H9 (cell line): ENCODE measurements at regions not wholly inside any gene's neighbourhood (a gene's known extent, or its start where the extent isn't known, plus 50 kb on each side); places are given as distances from the start of the nearest gene placed in this dataset.

Experiments used
- DNase-seq: peaks from one replicate; pipeline ENCODE4 v3.0.0-alpha.2; 2017
- H2AFZ ChIP-seq: one replicate; pipeline ENCODE4 v1.6.1; 2013; ENCODE audit warnings: mild to moderate bottlenecking, low read length, control low read depth, moderate library complexity
- H2AK5ac ChIP-seq: 2 replicates; pipeline ENCODE4 v1.6.1; 2013; ENCODE audit warnings: low read length, control low read depth, mixed read lengths; ENCODE audit not compliant: insufficient read length
- H2BK120ac ChIP-seq: one replicate; pipeline ENCODE4 v1.6.1; 2013; ENCODE audit warnings: low read depth, mild to moderate bottlenecking, low read length, control low read depth, inconsistent platforms; ENCODE audit not compliant: poor library complexity, severe bottlenecking
- H2BK12ac ChIP-seq: 2 replicates; pipeline ENCODE4 v1.6.1; 2013; ENCODE audit warnings: low read length, control low read depth, mixed read lengths, low read depth; ENCODE audit not compliant: insufficient read length
- H2BK15ac ChIP-seq: 2 replicates; pipeline ENCODE4 v1.6.1; 2013; ENCODE audit warnings: low read depth, low read length, control low read depth
- H2BK20ac ChIP-seq: one replicate; pipeline ENCODE4 v1.6.1; 2013; ENCODE audit warnings: low read depth, mild to moderate bottlenecking, low read length, control low read depth, inconsistent platforms; ENCODE audit not compliant: poor library complexity, severe bottlenecking
- H2BK5ac ChIP-seq: 2 replicates; pipeline ENCODE4 v1.6.1; 2013; ENCODE audit warnings: low read length, control low read depth, mixed read lengths; ENCODE audit not compliant: insufficient read length
- H3K14ac ChIP-seq: 2 replicates; pipeline ENCODE4 v1.6.1; 2013; ENCODE audit warnings: low read length, control low read depth; ENCODE audit not compliant: insufficient read depth
- H3K18ac ChIP-seq: 2 replicates; pipeline ENCODE4 v1.6.1; 2013; ENCODE audit warnings: low read depth, mild to moderate bottlenecking, mixed read lengths, low read length, control low read depth; ENCODE audit not compliant: insufficient read length
- H3K23ac ChIP-seq: 2 replicates; pipeline ENCODE4 v1.6.1; 2013; ENCODE audit warnings: low read length, control low read depth, mixed read lengths, low read depth; ENCODE audit not compliant: insufficient read length
- H3K23me2 ChIP-seq: 2 replicates; pipeline ENCODE4 v1.6.1; 2013; ENCODE audit warnings: low read depth, mild to moderate bottlenecking, mixed read lengths, low read length, control low read depth; ENCODE audit not compliant: insufficient read length, poor library complexity, severe bottlenecking
- H3K27ac ChIP-seq: 2 replicates; pipeline ENCODE4 v1.5.1; 2013; ENCODE audit warnings: low read length, control low read depth, mixed read lengths, low read depth; ENCODE audit not compliant: insufficient read length
- H3K27me3 ChIP-seq: 2 replicates; pipeline ENCODE4 v1.6.1; 2013; ENCODE audit warnings: low read length, control low read depth, inconsistent platforms; ENCODE audit not compliant: insufficient read depth
- H3K4ac ChIP-seq: 2 replicates; pipeline ENCODE4 v1.6.1; 2013; ENCODE audit warnings: low read depth, mild to moderate bottlenecking, control low read depth, inconsistent platforms, low read length, moderate library complexity
- H3K4me1 ChIP-seq: 2 replicates; pipeline ENCODE4 v1.6.1; 2013; ENCODE audit warnings: low read length, control low read depth, inconsistent platforms; ENCODE audit not compliant: insufficient read depth
- H3K4me2 ChIP-seq: 2 replicates; pipeline ENCODE4 v1.6.1; 2013; ENCODE audit warnings: low read length, control low read depth, mixed read lengths; ENCODE audit not compliant: insufficient read length, insufficient read depth
- H3K56ac ChIP-seq: 2 replicates; pipeline ENCODE4 v1.6.1; 2013; ENCODE audit warnings: low read depth, mild to moderate bottlenecking, mixed read lengths, low read length, control low read depth; ENCODE audit not compliant: insufficient read length
- H3K79me1 ChIP-seq: 2 replicates; pipeline ENCODE4 v1.6.1; 2013; ENCODE audit warnings: low read depth, mild to moderate bottlenecking, moderate library complexity, low read length, control low read depth, inconsistent platforms; ENCODE audit not compliant: insufficient read depth, poor library complexity, severe bottlenecking
- H3K79me2 ChIP-seq: 2 replicates; pipeline ENCODE4 v1.6.1; 2013; ENCODE audit warnings: low read length, control low read depth, inconsistent platforms; ENCODE audit not compliant: insufficient read depth
- H3K9ac ChIP-seq: 2 replicates; pipeline ENCODE4 v1.6.1; 2013; ENCODE audit warnings: low read length, control low read depth, mixed read lengths; ENCODE audit not compliant: insufficient read length; ENCODE audit errors: extremely low read depth
- H3K9me3 ChIP-seq: one replicate; pipeline ENCODE4 v1.6.1; 2013; ENCODE audit warnings: low read depth, low read length, inconsistent platforms; ENCODE audit not compliant: control insufficient read depth
- H3T11ph ChIP-seq: one replicate; pipeline ENCODE4 v1.6.1; 2013; ENCODE audit warnings: mild to moderate bottlenecking, low read length, control low read depth, inconsistent platforms
- H4K20me1 ChIP-seq: one replicate; pipeline ENCODE4 v1.6.1; 2013; ENCODE audit not compliant: control insufficient read depth, insufficient read length, insufficient read depth
- H4K5ac ChIP-seq: 2 replicates; pipeline ENCODE4 v1.6.1; 2013; ENCODE audit warnings: low read depth, mild to moderate bottlenecking, mixed read lengths, low read length, control low read depth; ENCODE audit not compliant: insufficient read length
- H4K8ac ChIP-seq: replicated peaks from 2 replicates; pipeline ENCODE4 v1.6.1; 2013; ENCODE audit warnings: low read length, control low read depth, mixed read lengths, low read depth; ENCODE audit not compliant: insufficient read length
- H4K91ac ChIP-seq: 2 replicates; pipeline ENCODE4 v1.6.1; 2013; ENCODE audit warnings: low read depth, mild to moderate bottlenecking, moderate library complexity, mixed read lengths, low read length, control low read depth; ENCODE audit not compliant: insufficient read length
- H3K27ac Mint-ChIP-seq, 3 experiments: 2 replicates in 2 of 3; 3 replicates in 1 of 3; pipeline ENCODE4 v1.8.0; 2020 to 2021; ENCODE audit warnings: mixed read lengths in 3 of 3, mild to moderate bottlenecking in 1 of 3, moderate library complexity in 1 of 3
- H3K27me3 Mint-ChIP-seq: 2 replicates; pipeline ENCODE4 v1.8.0; 2021; ENCODE audit warnings: low read depth, mild to moderate bottlenecking, moderate library complexity, mixed read lengths
- H3K36me3 Mint-ChIP-seq, 3 experiments: 2 replicates in 2 of 3; 3 replicates in 1 of 3; pipeline ENCODE4 v1.8.0; 2020 to 2021; ENCODE audit warnings: low read depth in 3 of 3, mixed read lengths in 3 of 3; ENCODE audit not compliant: insufficient read depth in 1 of 3
- H3K4me1 Mint-ChIP-seq, 2 experiments: 2 replicates each; pipeline ENCODE4 v1.8.0; 2020; ENCODE audit warnings: mixed read lengths in 2 of 2
- H3K4me3 Mint-ChIP-seq, 2 experiments: 2 replicates in 1 of 2; 3 replicates in 1 of 2; pipeline ENCODE4 v1.8.0; 2020 to 2021; ENCODE audit warnings: mild to moderate bottlenecking in 2 of 2, mixed read lengths in 2 of 2, moderate library complexity in 1 of 2
- H3K9me3 Mint-ChIP-seq, 2 experiments: 2 replicates in 1 of 2; 3 replicates in 1 of 2; pipeline ENCODE4 v1.8.0; 2020; ENCODE audit warnings: mild to moderate bottlenecking in 2 of 2, mixed read lengths in 2 of 2, moderate library complexity in 1 of 2
- CTCF ChIP-seq: fragments of 200-600 bp; sonication (generic); conservative IDR thresholded peaks from 3 replicates; pipeline ENCODE4 v1.8.0; 2021; ENCODE audit warnings: antibody characterized with exemption, mild to moderate bottlenecking
- WGBS: extraction: QIAGEN DNeasy Blood & Tissue Kit; methylation state at CpG from one replicate; pipeline ENCODE4 v1.1.7; 2013; ENCODE audit warnings: missing lambda C conversion rate, low lambda C conversion rate, mixed read lengths; ENCODE audit not compliant: insufficient read length; ENCODE audit errors: extremely low coverage; 5-methylcytosine and 5-hydroxymethylcytosine counted together

GRCh38 chr4:11719879-11720278, 291.2 kb upstream of the HS3ST1 start:
- no peak overlapping the region for H3K23ac ChIP-seq
- no peak overlapping the region for H3T11ph ChIP-seq
- H3K27me3 Mint-ChIP-seq, result no peaks in the 10 kb centered on the region
- no peak for DNase-seq
- H3K18ac ChIP-seq, result no peak overlapping the region
- H3K4me2 ChIP-seq, result no peak overlapping the region
- no peak overlapping the region for H2BK20ac ChIP-seq
- no peaks in the 10 kb centered on the region for H3K4me1 ChIP-seq
- H4K5ac ChIP-seq, result no peak overlapping the region
- no peaks in the 10 kb centered on the region for H3K79me1 ChIP-seq
- H3K23me2 ChIP-seq, result no peaks in the 10 kb centered on the region
- no peak overlapping the region for H2BK12ac ChIP-seq
- no peak overlapping the region for H3K4ac ChIP-seq
- no peak overlapping the region for H2AFZ ChIP-seq
- no peak overlapping the region for H3K9ac ChIP-seq
- no peak overlapping the region for H2AK5ac ChIP-seq
- H3K36me3 Mint-ChIP-seq, result peaks cover 0 to 16% (median 2%) of the 10 kb centered on the region in 3 experiments; a peak in 4 of 7 replicates
- H3K56ac ChIP-seq, result no peak overlapping the region
- H3K4me1 Mint-ChIP-seq, result peaks cover 0 to 5% of the 10 kb centered on the region in 2 experiments; a peak in 1 of 4 replicates
- peaks cover 3 to 7% of the 10 kb centered on the region in 2 experiments for H3K9me3 Mint-ChIP-seq
- no peak overlapping the region for H4K91ac ChIP-seq
- no peak overlapping the region for H3K27ac Mint-ChIP-seq
- H2BK5ac ChIP-seq, result no peak overlapping the region
- no CpG with 5 or more reads among the region's 4 CpGs for WGBS
- no peak for TF ChIP-seq CTCF
- no peaks in the 10 kb centered on the region for H3K79me2 ChIP-seq
- H2BK15ac ChIP-seq, result no peak overlapping the region
- no peak overlapping the region for H3K14ac ChIP-seq
- H3K4me3 Mint-ChIP-seq, result no peak overlapping the region
- no peak overlapping the region for H3K27ac ChIP-seq
- no peak overlapping the region for H4K8ac ChIP-seq
- no peaks in the 10 kb centered on the region for H3K27me3 ChIP-seq
- H2BK120ac ChIP-seq, result no peak overlapping the region
- H4K20me1 ChIP-seq, result no peaks in the 10 kb centered on the region
- H3K9me3 ChIP-seq, result no peaks in the 10 kb centered on the region
